ENCODE measurements at regions not wholly inside any gene's neighbourhood (a gene's known extent, or its start where the extent isn't known, plus 50 kb on each side); places are given as distances from the start of the nearest gene placed in this dataset.

- Histone ChIP-seq H3K36me3 (ENCODE audit: control insufficient read depth in 2 of 2, insufficient read depth in 2 of 2, low read length in 1 of 2) (no peaks in the 10 kb centered on the region), H3K27me3 (ENCODE audit: control insufficient read depth in 2 of 2, insufficient read depth in 1 of 2, low read length in 1 of 2) (no peaks in the 10 kb centered on the region), H3K27ac (ENCODE audit: low read depth in 1 of 2, low read length in 1 of 2) (no peak overlapping the region), H3K4me1 (ENCODE audit: control insufficient read depth in 2 of 2, insufficient read depth in 2 of 2, low read length in 2 of 2) (no peaks in the 10 kb centered on the region), H3K4me3 (ENCODE audit: low read length in 2 of 2) (no peak overlapping the region), H3K9me3 (ENCODE audit: control insufficient read depth in 2 of 2, insufficient read depth in 1 of 2, low read length in 1 of 2) (no peaks in the 10 kb centered on the region)
- no peak for DNase-seq (ENCODE audit: low read depth in 6 of 9, low spot score in 9 of 9)
Observed at GRCh38 chr2:182589121-182589520, 126.9 kb upstream of the DNAJC10 start.

GRCh38 chr2:182591774-182592173 lies 124.3 kb upstream of the DNAJC10 start:
- Histone ChIP-seq H3K4me1 (ENCODE audit: control insufficient read depth in 2 of 2, insufficient read depth in 2 of 2, low read length in 2 of 2) (no peaks in the 10 kb centered on the region), H3K36me3 (ENCODE audit: control insufficient read depth in 2 of 2, insufficient read depth in 2 of 2, low read length in 1 of 2) (no peaks in the 10 kb centered on the region), H3K27me3 (ENCODE audit: control insufficient read depth in 2 of 2, insufficient read depth in 1 of 2, low read length in 1 of 2) (no peaks in the 10 kb centered on the region), H3K9me3 (ENCODE audit: control insufficient read depth in 2 of 2, insufficient read depth in 1 of 2, low read length in 1 of 2) (no peaks in the 10 kb centered on the region), H3K27ac (ENCODE audit: low read depth in 1 of 2, low read length in 1 of 2) (no peak overlapping the region), H3K4me3 (ENCODE audit: low read length in 2 of 2) (no peak overlapping the region)
- DNase-seq (ENCODE audit: low read depth in 6 of 9, low spot score in 9 of 9) = no peak
- WGBS = 69% methylated on average over 1 of the region's 1 CpG

GRCh38 chr2:182592691-182593393 lies 123.2 kb upstream of the DNAJC10 start:
- no peaks in the 10 kb centered on the region for H3K36me3 ChIP-seq (ENCODE audit: control insufficient read depth in 2 of 2, insufficient read depth in 2 of 2, low read length in 1 of 2)
- WGBS = 95% methylated on average over 4 of the region's 4 CpGs
- no peak overlapping the region for H3K27ac ChIP-seq (ENCODE audit: low read depth in 1 of 2, low read length in 1 of 2)
- no peaks in the 10 kb centered on the region for H3K27me3 ChIP-seq (ENCODE audit: control insufficient read depth in 2 of 2, insufficient read depth in 1 of 2, low read length in 1 of 2)
- H3K9me3 ChIP-seq (ENCODE audit: control insufficient read depth in 2 of 2, insufficient read depth in 1 of 2, low read length in 1 of 2) = no peaks in the 10 kb centered on the region
- no peak overlapping the region for H3K4me3 ChIP-seq (ENCODE audit: low read length in 2 of 2)
- no peak for DNase-seq (ENCODE audit: low read depth in 6 of 9, low spot score in 9 of 9)
- no peaks in the 10 kb centered on the region for H3K4me1 ChIP-seq (ENCODE audit: control insufficient read depth in 2 of 2, insufficient read depth in 2 of 2, low read length in 2 of 2)

GRCh38 chr2:182593394-182593975 lies 122.6 kb upstream of the DNAJC10 start:
- WGBS = 62% methylated on average over 3 of the region's 3 CpGs
- no peaks in the 10 kb centered on the region for H3K9me3 ChIP-seq (ENCODE audit: control insufficient read depth in 2 of 2, insufficient read depth in 1 of 2, low read length in 1 of 2)
- H3K27me3 ChIP-seq (ENCODE audit: control insufficient read depth in 2 of 2, insufficient read depth in 1 of 2, low read length in 1 of 2) = no peaks in the 10 kb centered on the region
- no peaks in the 10 kb centered on the region for H3K36me3 ChIP-seq (ENCODE audit: control insufficient read depth in 2 of 2, insufficient read depth in 2 of 2, low read length in 1 of 2)
- no peak overlapping the region for H3K27ac ChIP-seq (ENCODE audit: low read depth in 1 of 2, low read length in 1 of 2)
- H3K4me1 ChIP-seq (ENCODE audit: control insufficient read depth in 2 of 2, insufficient read depth in 2 of 2, low read length in 2 of 2) = no peaks in the 10 kb centered on the region
- DNase-seq (ENCODE audit: low read depth in 6 of 9, low spot score in 9 of 9) = no peak
- H3K4me3 ChIP-seq (ENCODE audit: low read length in 2 of 2) = no peak overlapping the region

- Histone ChIP-seq H3K27me3 (ENCODE audit: control insufficient read depth in 2 of 2, insufficient read depth in 1 of 2, low read length in 1 of 2) (no peaks in the 10 kb centered on the region), H3K4me1 (ENCODE audit: control insufficient read depth in 2 of 2, insufficient read depth in 2 of 2, low read length in 2 of 2) (no peaks in the 10 kb centered on the region), H3K27ac (ENCODE audit: low read depth in 1 of 2, low read length in 1 of 2) (no peak overlapping the region), H3K36me3 (ENCODE audit: control insufficient read depth in 2 of 2, insufficient read depth in 2 of 2, low read length in 1 of 2) (no peaks in the 10 kb centered on the region), H3K9me3 (ENCODE audit: control insufficient read depth in 2 of 2, insufficient read depth in 1 of 2, low read length in 1 of 2) (no peaks in the 10 kb centered on the region), H3K4me3 (ENCODE audit: low read length in 2 of 2) (no peak overlapping the region)
- no peak for DNase-seq (ENCODE audit: low read depth in 6 of 9, low spot score in 9 of 9)
- WGBS = 93% methylated on average over 1 of the region's 1 CpG
Observed at GRCh38 chr2:182594286-182594685, 121.8 kb upstream of the DNAJC10 start.

GRCh38 chr2:182595650-182596049 lies 120.4 kb upstream of the DNAJC10 start:
- Histone ChIP-seq H3K9me3 (ENCODE audit: control insufficient read depth in 2 of 2, insufficient read depth in 1 of 2, low read length in 1 of 2) (no peaks in the 10 kb centered on the region), H3K4me3 (ENCODE audit: low read length in 2 of 2) (no peak overlapping the region), H3K36me3 (ENCODE audit: control insufficient read depth in 2 of 2, insufficient read depth in 2 of 2, low read length in 1 of 2) (no peaks in the 10 kb centered on the region), H3K27me3 (ENCODE audit: control insufficient read depth in 2 of 2, insufficient read depth in 1 of 2, low read length in 1 of 2) (no peaks in the 10 kb centered on the region), H3K27ac (ENCODE audit: low read depth in 1 of 2, low read length in 1 of 2) (no peak overlapping the region), H3K4me1 (ENCODE audit: control insufficient read depth in 2 of 2, insufficient read depth in 2 of 2, low read length in 2 of 2) (no peaks in the 10 kb centered on the region)
- no peak for DNase-seq (ENCODE audit: low read depth in 6 of 9, low spot score in 9 of 9)
- WGBS = 96% methylated on average over 2 of the region's 2 CpGs

- DNase-seq (ENCODE audit: low read depth in 6 of 9, low spot score in 9 of 9) = no peak
- Histone ChIP-seq H3K27ac (ENCODE audit: low read depth in 1 of 2, low read length in 1 of 2) (no peak overlapping the region), H3K4me1 (ENCODE audit: control insufficient read depth in 2 of 2, insufficient read depth in 2 of 2, low read length in 2 of 2) (no peaks in the 10 kb centered on the region), H3K4me3 (ENCODE audit: low read length in 2 of 2) (no peak overlapping the region), H3K9me3 (ENCODE audit: control insufficient read depth in 2 of 2, insufficient read depth in 1 of 2, low read length in 1 of 2) (no peaks in the 10 kb centered on the region), H3K27me3 (ENCODE audit: control insufficient read depth in 2 of 2, insufficient read depth in 1 of 2, low read length in 1 of 2) (no peaks in the 10 kb centered on the region), H3K36me3 (ENCODE audit: control insufficient read depth in 2 of 2, insufficient read depth in 2 of 2, low read length in 1 of 2) (no peaks in the 10 kb centered on the region)
- WGBS = 79% methylated on average over 7 of the region's 7 CpGs
Observed at GRCh38 chr2:182597570-182598295, 118.3 kb upstream of the DNAJC10 start.

- Histone ChIP-seq H3K36me3 (ENCODE audit: control insufficient read depth in 2 of 2, insufficient read depth in 2 of 2, low read length in 1 of 2) (no peaks in the 10 kb centered on the region), H3K9me3 (ENCODE audit: control insufficient read depth in 2 of 2, insufficient read depth in 1 of 2, low read length in 1 of 2) (no peaks in the 10 kb centered on the region), H3K27me3 (ENCODE audit: control insufficient read depth in 2 of 2, insufficient read depth in 1 of 2, low read length in 1 of 2) (no peaks in the 10 kb centered on the region), H3K4me1 (ENCODE audit: control insufficient read depth in 2 of 2, insufficient read depth in 2 of 2, low read length in 2 of 2) (no peaks in the 10 kb centered on the region), H3K27ac (ENCODE audit: low read depth in 1 of 2, low read length in 1 of 2) (no peak overlapping the region), H3K4me3 (ENCODE audit: low read length in 2 of 2) (no peak overlapping the region)
- no peak for DNase-seq (ENCODE audit: low read depth in 6 of 9, low spot score in 9 of 9)
- WGBS = 96% methylated on average over 5 of the region's 5 CpGs
Observed at GRCh38 chr2:182598626-182599025, 117.4 kb upstream of the DNAJC10 start.

GRCh38 chr2:182605166-182605565 lies 110.9 kb upstream of the DNAJC10 start:
- Histone ChIP-seq H3K27me3 (ENCODE audit: control insufficient read depth in 2 of 2, insufficient read depth in 1 of 2, low read length in 1 of 2) (no peaks in the 10 kb centered on the region), H3K36me3 (ENCODE audit: control insufficient read depth in 2 of 2, insufficient read depth in 2 of 2, low read length in 1 of 2) (no peaks in the 10 kb centered on the region), H3K27ac (ENCODE audit: low read depth in 1 of 2, low read length in 1 of 2) (no peak overlapping the region), H3K4me1 (ENCODE audit: control insufficient read depth in 2 of 2, insufficient read depth in 2 of 2, low read length in 2 of 2) (no peaks in the 10 kb centered on the region), H3K9me3 (ENCODE audit: control insufficient read depth in 2 of 2, insufficient read depth in 1 of 2, low read length in 1 of 2) (peaks cover 0 to 3% of the 10 kb centered on the region in 2 donors), H3K4me3 (ENCODE audit: low read length in 2 of 2) (no peak overlapping the region)
- WGBS = 96% methylated on average over 4 of the region's 4 CpGs
- no peak for DNase-seq (ENCODE audit: low read depth in 6 of 9, low spot score in 9 of 9)
